HG02973 (cell line): ENCODE measurements at regions not wholly inside any gene's neighbourhood (a gene's known extent, or its start where the extent isn't known, plus 50 kb on each side); places are given as distances from the start of the nearest gene placed in this dataset.

Experiments used
- ATAC-seq: cut with Tn5 transposase; IDR thresholded peaks from one replicate; pipeline ENCODE4 v1.9.1; 2021; ENCODE audit warnings: moderate library complexity; ENCODE audit not compliant: unreplicated experiment

DNA sequence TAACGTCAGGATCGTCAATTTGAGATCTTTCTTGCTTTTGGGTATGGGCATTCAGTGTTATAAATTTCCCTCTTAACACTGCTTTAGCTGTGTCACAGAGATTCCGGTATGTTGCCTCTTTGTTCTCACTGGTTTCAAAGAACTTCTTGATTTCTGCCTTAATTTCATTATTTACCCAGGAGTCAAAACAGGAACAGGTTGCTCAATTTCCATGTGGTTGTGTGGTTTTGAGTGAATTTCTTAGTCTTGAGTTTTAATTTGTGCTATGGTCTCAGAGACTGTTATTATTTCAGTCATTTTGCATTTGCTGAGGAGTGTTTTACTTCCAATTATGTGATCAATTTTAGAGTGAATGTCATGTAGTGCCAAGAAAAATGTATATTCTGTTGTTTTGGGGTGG, 153.1 kb downstream of the PCDH17 start:
- ATAC-seq = no peak

DNA sequence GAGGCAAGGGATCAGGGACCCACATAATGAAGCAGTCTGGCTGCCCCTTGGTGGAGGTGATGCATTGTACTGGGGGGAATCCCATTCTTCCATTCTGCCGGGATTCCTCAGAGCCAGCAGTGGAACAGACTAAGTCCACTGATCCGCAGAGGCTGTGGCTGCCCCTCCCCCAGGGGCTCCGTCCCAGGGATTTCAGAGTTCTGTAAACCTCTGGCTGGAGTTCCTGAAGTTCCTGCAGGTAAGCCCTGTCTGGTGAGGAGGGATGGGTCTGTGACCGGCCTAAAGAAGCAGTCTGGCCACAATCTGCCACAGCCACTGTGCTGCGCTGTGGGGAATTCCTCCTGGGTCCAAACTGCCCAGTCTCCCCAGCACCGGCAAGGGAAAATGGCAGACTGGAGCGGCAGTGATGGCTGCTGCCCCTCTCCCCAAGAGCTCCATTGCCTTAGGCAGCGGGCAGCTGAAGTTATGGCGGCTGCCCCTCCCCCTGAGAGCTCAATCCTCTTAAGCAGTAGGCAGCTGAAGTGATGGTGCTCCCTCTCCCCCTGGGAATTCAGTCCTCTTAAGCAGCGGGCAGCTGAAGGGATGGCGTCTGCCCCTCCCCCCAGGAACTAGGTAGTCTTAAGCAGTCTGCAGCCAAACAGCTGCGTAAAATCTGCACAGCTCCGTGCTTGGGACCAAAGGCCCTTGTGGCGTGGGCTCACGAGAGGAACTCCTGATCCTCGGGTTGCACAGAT, 155.7 kb downstream of the PCDH17 start:
- ATAC-seq = no peak

DNA sequence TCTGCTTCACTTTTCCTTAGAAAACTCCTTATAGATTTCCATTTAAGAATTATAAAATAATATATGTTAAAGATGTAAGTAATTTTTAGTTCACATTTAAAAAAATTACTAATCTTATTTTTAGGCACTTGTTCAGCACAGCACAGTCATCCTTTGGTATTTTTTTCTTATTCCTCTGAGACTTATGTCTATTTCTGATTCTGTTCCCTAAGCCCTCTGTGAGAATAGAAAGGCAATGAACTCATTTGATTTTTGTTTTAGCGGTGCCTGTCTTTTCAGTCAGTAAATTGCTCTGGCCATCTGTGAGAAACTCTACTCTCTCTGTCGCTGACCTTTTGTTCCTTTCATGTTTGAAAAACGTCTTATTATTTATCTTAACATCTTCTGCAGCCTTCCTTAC, 168.1 kb downstream of the PCDH17 start:
- ATAC-seq = no peak

DNA sequence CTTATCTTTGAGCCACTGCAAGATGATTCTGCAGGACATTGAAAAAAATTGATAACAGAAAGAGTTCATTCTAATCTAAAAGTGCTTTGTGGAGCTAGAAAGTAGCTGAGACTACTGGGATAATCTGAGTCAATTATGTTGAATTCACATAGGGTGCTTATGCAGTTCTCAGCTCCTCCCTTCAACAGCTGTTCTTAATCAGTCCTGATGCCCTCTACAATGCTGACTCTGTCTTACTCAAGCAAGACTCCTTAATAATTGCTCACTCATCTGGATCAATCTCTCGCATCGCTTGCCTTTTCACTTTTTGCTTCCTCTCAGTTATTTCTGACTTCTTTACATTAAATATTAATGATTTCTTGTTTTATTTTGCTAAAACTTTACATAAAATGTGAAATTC, 182.1 kb downstream of the PCDH17 start:
- no peak for ATAC-seq

DNA sequence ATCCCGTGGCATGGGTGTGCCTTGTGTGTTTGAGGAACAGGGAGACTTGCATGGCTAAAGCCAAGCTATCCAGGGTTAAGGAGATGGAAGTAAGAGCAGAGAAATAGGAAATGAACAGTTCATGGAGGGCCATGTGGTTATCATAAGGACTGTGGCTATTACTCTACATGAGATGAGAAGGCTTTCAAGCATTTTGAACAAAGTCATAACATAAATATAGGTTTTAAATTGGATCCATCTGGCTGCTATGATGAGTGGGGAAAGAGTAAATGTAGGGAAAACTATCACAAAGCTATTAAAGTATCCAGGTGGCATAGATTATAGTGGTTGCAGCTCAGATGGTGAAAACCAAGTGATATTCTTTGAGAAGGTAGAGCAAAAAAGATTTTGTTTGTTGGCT, 184.1 kb downstream of the PCDH17 start:
- ATAC-seq = no peak

DNA sequence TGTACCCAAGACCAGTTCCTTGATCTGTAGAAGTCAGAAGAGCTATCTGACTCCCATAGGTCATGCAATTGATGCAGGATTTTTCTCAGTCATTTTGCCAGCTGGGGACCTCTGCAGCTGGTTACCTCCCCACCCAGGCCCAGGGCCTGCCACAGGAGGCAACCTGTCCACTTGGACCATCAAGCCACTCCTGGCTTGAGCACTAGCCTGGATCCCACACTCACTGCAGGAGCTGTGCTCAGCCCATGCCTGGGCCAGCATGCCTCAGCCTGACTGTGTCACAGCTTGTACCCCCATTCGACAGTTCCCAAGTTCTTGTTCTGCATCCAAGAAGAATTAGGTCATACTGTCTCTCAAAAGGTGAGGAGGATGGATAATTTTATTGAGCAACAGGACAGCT, 189.4 kb downstream of the PCDH17 start:
- ATAC-seq = no peak

DNA sequence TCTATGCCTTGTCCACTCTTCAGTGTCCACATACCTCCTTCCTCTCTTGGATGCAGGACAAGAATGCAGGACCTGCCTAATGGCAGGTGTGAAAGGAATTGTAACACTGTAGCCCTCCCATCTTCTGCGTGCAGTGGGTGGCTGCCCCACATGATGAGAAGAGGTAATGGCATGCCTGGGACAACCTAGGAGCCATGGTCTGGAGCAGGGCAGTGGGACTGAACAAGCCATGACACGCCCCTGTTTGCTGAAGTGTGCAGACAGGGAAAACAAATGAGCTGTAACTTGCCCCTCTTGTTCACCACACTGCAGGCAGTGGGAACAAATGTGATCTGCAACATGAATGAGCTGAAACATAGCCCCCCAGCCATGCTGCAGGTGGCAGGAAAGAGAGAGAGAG, 192.2 kb downstream of the PCDH17 start:
- ATAC-seq = no peak

DNA sequence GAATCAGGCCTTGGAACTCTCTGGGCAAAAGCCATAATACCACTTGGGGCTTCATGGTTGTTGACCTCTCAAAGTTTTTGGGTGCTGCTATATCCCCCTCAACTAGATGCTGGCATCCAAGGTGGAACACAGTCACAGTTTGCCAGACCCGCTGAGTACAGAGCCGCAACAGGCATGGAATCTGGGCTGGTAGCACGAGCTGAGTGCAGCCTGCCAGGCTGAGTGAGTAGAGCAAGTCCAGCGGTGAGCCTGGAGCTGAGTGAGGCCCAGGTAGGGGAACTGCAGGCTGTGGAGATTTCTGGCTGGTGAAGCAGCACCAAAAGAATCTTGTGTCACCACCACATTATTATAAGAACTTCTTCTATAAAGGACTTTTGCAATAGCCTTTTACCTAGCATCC, 192.6 kb downstream of the PCDH17 start:
- no peak for ATAC-seq

DNA sequence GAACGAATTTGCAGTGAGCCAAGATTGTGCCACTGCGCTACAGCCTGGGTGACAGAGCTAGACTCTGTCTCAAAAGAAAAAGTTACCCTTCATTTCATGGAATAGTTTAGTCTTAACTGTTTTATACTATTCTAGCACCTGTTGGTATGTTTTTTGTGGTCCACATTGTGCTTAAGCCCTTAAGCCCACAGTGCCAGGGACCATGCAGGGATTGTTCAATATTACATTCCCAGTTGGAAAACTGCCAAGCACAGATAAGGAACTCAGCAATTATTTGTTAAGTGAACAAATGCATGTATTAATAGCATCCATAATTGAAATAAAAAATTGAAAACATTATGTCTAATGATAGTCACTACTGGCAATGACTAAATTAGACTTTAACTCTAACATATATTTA, 193.5 kb downstream of the PCDH17 start:
- no peak for ATAC-seq

DNA sequence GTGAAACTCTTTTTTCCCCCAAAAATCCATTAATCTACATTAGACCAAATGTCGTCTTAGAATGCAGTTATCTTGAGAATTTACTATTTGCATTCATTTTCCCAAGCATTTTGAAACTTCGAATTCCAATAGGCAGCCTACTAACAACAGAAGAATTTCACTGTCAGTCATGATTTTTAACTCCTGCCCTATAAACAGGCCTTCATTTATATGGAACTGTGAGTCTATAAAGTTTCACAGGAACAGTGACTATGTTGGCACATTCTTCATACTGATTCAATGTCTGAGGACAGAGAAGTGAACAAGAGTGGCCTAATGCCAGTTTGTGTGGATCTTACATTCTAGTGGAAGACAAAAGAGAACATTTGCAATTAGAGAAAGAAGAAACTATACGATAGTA, 198.0 kb downstream of the PCDH17 start:
- ATAC-seq = no peak

DNA sequence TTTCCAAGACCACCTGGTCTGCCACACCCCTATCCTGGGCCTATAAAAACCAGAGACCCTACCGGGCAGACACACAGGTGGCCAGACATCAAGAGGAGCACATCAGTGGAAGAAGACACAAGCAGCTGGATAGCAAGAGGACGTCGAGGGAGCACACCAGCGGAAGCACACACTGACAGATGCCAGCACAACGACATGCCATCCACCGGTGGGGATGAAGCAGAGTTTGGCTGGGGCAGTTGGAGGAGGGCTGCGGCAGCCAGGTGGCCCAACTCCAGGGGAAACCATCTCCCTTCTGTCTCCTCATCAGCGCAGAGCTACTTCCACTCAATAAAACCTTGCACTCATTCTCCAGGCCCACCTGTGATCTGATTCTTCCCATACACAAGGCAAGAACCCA, 200.6 kb downstream of the PCDH17 start:
- ATAC-seq = no peak

DNA sequence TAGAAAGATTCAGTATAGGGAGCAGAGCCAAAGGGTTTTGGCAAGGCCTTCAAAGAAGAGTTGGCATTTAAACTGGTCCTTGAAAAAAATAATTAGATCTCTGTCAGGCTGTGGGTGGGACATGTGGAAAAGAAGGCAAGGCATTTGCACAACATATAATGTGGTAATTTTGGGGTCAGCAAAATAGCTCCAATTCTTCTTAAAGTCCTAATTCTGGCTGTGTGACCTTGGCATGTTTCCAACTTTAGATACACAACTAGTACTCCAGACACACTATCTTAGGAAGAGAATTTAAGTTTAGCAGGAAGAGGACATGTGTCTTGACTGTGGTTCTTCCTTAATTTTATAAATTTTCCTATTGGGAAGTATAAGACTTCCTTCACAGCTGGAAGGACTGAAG, 206.3 kb downstream of the PCDH17 start:
- no peak for ATAC-seq

DNA sequence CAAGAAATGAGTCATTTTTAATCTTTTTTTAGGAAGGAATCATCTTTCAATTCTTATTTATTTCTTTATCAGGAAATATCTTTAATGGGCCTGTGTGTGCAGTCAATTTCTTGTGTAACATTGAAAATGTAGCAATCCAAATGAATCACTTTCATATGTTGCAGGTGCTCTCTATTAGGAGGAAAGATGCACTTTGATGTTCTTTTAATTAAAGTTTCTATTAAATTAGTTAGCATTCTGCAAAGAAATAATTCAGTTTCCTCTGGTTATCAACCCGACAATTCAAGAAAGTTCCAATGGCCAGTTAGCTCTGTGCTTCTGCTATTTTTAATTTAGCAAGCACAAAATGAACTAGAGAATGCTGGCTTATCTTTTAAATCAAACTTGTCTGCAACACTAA, 212.0 kb downstream of the PCDH17 start:
- ATAC-seq = no peak

DNA sequence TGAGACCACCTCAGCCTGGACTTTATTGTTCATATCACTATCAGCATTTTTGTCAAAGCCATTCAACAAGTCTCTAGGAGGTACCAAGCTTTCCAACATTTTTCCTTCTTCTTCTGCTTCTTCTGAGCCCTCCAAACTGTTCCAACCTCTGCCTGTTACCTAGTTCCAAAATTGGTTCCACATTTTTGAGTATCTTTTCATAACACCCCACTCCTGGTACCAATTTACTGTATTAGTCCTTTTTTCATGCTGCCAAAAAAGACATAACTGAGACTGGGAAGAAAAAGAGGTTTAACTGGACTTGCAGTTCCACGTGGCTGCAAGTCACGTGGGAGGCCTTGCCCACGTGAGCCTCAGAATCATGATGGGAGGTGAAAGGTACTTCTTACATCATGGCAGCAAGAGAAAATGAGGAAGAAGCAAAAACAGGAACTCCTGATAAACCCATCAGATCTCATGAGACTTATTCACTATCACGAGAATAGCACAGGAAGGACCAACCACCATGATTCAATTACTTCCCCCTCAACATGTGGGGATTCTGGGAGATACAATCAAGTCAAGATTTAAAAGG, 215.1 kb downstream of the PCDH17 start:
- no peak for ATAC-seq

DNA sequence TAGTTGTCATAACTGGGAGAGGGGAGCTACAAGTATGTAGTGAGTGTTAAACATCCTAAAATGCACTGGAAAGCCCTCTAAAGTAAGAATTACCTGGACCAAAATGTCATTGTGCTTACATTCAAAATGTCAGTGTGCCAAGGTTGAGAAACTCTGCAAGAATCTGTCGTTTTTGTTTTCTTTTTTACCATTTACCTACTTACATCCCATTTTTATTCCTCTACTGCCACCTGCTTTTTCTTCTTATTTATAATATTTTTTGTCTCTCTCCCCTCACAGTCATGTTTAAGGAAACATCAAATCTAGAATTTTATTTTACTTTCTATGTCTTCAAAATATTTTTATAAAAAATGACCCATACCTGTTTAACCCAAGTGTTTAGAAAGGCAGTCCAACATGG, 226.4 kb downstream of the PCDH17 start:
- no peak for ATAC-seq

DNA sequence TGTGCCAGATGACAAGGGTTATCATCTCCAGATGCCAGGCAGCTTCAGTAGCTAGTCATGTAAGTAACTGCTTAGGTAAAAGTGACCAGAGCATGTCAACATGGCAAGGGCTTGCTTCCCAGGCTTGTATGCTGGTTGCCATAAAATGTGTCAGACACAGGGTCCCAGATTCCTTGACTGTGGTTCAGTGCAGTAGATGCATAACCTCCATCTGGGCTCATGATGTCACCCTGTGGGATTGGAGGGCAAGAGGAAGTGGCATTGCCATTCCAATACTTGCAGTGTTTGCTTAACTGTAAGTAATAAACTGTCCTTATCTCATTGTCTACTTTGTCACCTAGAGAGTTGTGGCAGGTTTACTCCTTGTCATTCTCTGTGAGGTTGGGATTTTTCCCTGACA, 226.8 kb downstream of the PCDH17 start:
- ATAC-seq = no peak

DNA sequence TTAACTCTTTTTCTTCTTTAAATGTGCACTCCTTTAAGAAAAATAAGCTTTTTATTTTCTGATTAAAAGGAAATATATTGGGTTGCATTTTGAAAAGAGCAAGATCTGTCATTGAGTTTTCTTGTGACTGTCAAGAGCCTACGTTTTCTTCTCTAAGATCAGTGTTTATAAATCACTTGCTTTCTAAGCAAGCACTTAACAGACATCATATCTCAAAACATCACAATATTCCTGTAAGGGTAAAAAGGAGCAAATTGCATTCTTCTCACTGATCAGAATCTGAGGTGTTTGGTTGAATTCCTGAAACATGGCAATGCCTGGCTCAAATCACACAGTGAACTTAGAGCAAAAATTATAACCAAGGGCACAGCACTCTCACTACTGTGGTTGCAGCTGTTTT, 231.3 kb downstream of the PCDH17 start:
- no peak for ATAC-seq

DNA sequence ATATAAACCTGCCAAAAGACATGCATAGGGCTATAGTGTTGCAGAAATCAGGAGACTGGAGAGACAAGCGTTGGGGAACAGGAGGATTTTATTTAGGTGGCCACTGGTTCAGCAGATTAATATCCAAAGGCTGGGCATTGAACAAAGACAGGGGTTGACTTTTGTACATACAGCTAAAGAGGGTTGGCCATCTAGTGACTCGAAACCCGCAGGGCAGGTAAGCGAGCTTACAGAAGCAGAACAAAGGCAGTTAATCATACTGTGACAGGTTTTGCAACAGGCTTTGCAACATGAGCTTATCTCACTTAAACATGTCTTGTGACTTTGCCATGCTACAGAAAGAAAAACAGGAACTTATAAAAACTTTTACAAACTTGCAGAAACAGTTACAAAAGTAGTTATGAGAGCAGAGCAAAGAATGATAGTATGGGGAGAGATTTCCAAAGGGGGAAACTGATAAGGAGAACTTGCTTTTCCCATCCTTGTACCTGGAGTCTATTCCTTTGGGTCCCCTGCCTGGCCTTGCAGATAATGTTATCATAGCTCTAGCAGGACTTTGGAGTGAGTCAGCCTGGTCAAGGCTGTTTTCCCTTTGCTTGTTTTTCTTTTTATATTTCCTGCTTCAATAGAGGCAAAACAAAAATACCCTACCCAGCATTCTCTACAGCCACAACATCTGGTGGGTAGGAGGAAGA, 234.2 kb downstream of the PCDH17 start:
- no peak for ATAC-seq

DNA sequence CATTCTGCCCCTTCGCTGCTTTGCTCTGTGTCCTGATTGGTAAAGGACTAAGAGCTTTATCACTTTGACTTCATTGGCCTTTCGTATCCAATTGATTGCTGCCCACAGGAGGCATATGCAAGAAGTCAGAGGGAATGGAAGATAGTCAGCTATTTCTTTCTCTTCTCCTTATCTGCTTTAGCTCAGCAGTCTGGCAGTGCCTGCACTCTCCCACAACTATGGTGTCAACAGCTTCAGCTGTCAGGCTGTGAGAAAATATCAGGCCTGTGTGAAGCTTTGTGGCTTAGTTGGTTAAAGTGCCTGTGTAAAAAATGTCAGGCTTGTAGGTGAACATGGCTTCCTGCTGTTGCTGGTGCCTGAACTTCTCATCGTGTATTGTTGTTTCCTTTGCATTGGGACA, 243.0 kb downstream of the PCDH17 start:
- no peak for ATAC-seq

DNA sequence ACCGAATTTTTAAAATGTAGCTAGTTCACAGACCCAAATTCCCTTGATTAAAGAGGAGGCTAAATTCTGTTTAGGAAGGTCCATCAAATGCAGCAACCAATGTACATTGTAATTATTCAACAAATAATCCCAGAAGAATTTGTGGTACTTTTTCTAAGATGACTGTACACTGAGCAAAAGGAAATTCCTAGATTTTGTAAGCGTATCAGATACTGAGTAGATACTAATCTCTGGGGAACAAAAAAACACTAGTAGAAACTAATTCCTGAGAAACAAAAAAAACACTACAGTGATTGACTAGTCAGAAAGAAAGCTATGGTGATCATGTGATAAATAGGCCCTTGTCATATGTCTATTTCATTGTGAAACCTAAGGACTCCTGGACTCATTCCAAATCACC, 246.1 kb downstream of the PCDH17 start:
- no peak for ATAC-seq

DNA sequence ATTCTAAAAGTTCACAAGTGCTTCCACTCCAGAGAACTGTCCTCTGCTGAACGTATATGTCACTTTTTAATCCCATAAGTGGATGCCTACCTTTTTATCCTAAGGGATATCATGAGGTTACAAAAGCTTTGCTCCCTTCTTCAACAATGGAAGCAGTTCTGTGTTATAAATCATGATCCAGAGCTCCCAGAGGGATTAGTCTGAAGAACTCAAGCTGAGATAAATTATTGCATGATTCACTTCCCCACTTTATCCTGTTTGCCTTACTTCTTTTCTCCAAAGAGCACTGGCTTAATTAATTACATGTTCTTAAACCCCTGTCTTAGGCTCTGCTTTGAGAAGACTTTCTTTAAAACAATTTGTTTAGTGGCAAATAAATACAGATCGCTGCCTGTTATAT, 246.7 kb downstream of the PCDH17 start:
- ATAC-seq = no peak

DNA sequence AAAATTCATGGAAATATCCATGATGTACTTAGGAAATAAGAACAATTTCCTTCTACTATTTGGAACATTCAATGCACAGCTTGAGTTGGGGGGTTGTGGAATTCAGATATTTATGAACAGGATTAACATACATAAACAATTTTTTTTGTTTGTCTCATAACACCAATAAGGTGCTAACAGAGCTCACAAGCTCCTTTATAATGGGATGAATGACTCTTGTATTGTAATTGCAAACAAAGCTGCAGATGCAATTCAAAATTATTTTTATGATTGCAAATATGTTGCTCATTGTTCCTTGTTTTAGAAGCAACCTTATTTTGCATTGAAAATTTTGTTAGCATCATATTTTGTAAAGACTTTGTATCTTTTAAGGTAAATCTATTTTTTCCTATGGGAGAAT, 265.7 kb downstream of the PCDH17 start:
- no peak for ATAC-seq

DNA sequence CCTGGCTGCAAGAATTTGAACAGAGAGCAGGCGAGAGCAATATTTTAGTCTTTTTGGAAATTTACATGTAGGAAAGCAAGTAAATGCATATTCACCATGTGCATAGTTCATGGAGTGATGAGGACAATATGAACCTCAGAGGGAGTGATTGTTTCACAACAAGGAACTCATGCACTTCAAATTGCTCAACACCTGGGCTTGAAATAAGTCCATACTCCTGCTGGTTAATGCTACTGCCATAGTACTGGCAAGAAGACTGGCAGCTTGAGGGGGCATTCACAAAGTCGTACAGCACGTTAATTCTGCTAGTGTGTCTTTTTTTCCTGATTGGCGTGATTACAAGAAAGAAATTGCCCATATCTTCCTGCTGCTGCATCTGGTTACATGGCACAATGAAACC, 267.6 kb downstream of the PCDH17 start:
- no peak for ATAC-seq
